ENCODE measurements at regions not wholly inside any gene's neighbourhood (a gene's known extent, or its start where the extent isn't known, plus 50 kb on each side); places are given as distances from the start of the nearest gene placed in this dataset.

DNA sequence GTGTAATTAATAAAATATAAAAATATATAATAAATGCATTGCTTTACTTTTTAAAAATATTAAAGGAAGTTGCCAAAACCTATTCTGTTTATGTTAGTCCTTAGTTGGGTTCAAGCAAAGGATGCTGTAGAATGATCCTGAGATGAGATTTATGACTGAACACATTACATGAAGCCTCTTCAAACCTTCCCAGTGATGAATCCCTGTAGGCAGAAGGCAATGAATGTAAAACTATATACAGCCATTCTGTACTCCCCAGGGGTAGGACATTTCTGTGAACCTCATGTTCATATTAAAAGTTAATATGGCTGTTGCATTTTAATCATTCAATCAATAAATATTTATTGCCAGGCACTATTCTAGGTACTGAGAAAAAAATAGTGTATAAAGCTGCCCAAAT is 166.0 kb downstream of the RFPL4B start:
- Histone ChIP-seq H3K9me1 (replicated peaks; ENCODE audit: control insufficient read depth, extremely low read depth, insufficient read depth, low read length) (no peaks in the 10 kb centered on the region), H3K9me3 (replicated peaks; ENCODE audit: control insufficient read depth, insufficient read depth, low read length) (no peaks in the 10 kb centered on the region), H3K9ac (replicated peaks; ENCODE audit: extremely low read depth, insufficient read depth, low read length) (no peak overlapping the region), H3K4me1 (ENCODE audit: control insufficient read depth, extremely low read depth, insufficient read depth, low read length) (no peaks in the 10 kb centered on the region), H3K27me3 (ENCODE audit: control insufficient read depth in 2 of 2, insufficient read depth in 2 of 2, low read length in 2 of 2) (peaks cover 3 to 8% of the 10 kb centered on the region in 2 experiments), H2AFZ (ENCODE audit: low read depth, low read length) (no peak overlapping the region), H3K79me2 (ENCODE audit: control insufficient read depth, insufficient read depth, low read length) (no peaks in the 10 kb centered on the region), H3K27ac (ENCODE audit: insufficient read depth, low read depth, low read length) (no peak overlapping the region), H4K20me1 (replicated peaks; ENCODE audit: control insufficient read depth, extremely low read depth, insufficient read depth, low read length) (no peaks in the 10 kb centered on the region), H3K4me3 (replicated peaks in 1 of 3; ENCODE audit: insufficient read depth in 1 of 3, low read depth in 1 of 3, low read length in 3 of 3) (no peak overlapping the region), H3K36me3 (ENCODE audit: control insufficient read depth in 2 of 2, extremely low read depth in 1 of 2, insufficient read depth in 2 of 2, low read length in 2 of 2) (no peaks in the 10 kb centered on the region), H3K4me2 (ENCODE audit: insufficient read depth, low read length) (no peak overlapping the region)
- dilution Hi-C loops (cut with MboI; ENCODE audit: extremely low pct_ligation_motif_present, low sequenced_read_pairs) = no loop called here
- FAIRE-seq (no peak), DNase-seq (ENCODE audit: low read depth, low spot score) (no peak)
- intact Hi-C loops (cut with micrococcal nuclease) = no loop called here
- CTCF ChIA-PET = no interaction called here
- TF ChIP-seq POLR2A (IDR thresholded peaks at IDR 0.05; ENCODE audit: low read depth, low read length) = no peak
- no TSS peak for BruUV-seq (replicated peaks)
- POLR2A ChIA-PET = no interaction called here

GRCh38 chr6:112522587-112522986 is 175.5 kb downstream of the RFPL4B start:
- no peak overlapping the region for H3K27ac ChIP-seq (ENCODE audit: insufficient read depth, low read depth, low read length)
- H3K9ac ChIP-seq (replicated peaks; ENCODE audit: extremely low read depth, insufficient read depth, low read length) = no peak overlapping the region
- no peaks in the 10 kb centered on the region for H3K79me2 ChIP-seq (ENCODE audit: control insufficient read depth, insufficient read depth, low read length)
- CTCF ChIA-PET = interaction anchor here (0.6 kb wide), 1 partner anchor 19 kb away, joined by 3 read pairs; no protein-coding TSS in a partner anchor
- FAIRE-seq = no peak
- H3K27me3 ChIP-seq (ENCODE audit: control insufficient read depth in 2 of 2, insufficient read depth in 2 of 2, low read length in 2 of 2) = peaks cover 0 to 3% of the 10 kb centered on the region in 2 experiments
- intact Hi-C loops (cut with micrococcal nuclease) (no loop called here), dilution Hi-C loops (cut with MboI; ENCODE audit: extremely low pct_ligation_motif_present, low sequenced_read_pairs) (no loop called here)
- H3K36me3 ChIP-seq (ENCODE audit: control insufficient read depth in 2 of 2, extremely low read depth in 1 of 2, insufficient read depth in 2 of 2, low read length in 2 of 2) = no peaks in the 10 kb centered on the region
- no peak overlapping the region for H3K4me3 ChIP-seq (replicated peaks in 1 of 3; ENCODE audit: insufficient read depth in 1 of 3, low read depth in 1 of 3, low read length in 3 of 3)
- H4K20me1 ChIP-seq (replicated peaks; ENCODE audit: control insufficient read depth, extremely low read depth, insufficient read depth, low read length) = no peaks in the 10 kb centered on the region
- POLR2A ChIA-PET = no interaction called here
- no peaks in the 10 kb centered on the region for H3K4me1 ChIP-seq (ENCODE audit: control insufficient read depth, extremely low read depth, insufficient read depth, low read length)
- H3K4me2 ChIP-seq (ENCODE audit: insufficient read depth, low read length) = no peak overlapping the region
- no peak overlapping the region for H2AFZ ChIP-seq (ENCODE audit: low read depth, low read length)
- no peaks in the 10 kb centered on the region for H3K9me1 ChIP-seq (replicated peaks; ENCODE audit: control insufficient read depth, extremely low read depth, insufficient read depth, low read length)
- no peaks in the 10 kb centered on the region for H3K9me3 ChIP-seq (replicated peaks; ENCODE audit: control insufficient read depth, insufficient read depth, low read length)
- no peak for TF ChIP-seq CTCF (IDR thresholded peaks at IDR 0.05; ENCODE audit: extremely low read depth in 1 of 2, insufficient read depth in 1 of 2, low read depth in 1 of 2, low read length in 2 of 2)
- TF ChIP-seq, protein P1, sequence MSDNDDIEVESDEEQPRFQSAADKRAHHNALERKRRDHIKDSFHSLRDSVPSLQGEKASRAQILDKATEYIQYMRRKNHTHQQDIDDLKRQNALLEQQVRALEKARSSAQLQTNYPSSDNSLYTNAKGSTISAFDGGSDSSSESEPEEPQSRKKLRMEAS (IDR thresholded peaks at IDR 0.05; ENCODE audit: insufficient read depth, insufficient read length) = no peak
- TF ChIP-seq POLR2AphosphoS5 (IDR thresholded peaks at IDR 0.05; ENCODE audit: insufficient read depth, low read depth, low read length) = no peak
- no peak for TF ChIP-seq MYC (IDR thresholded peaks at IDR 0.05; ENCODE audit: low read depth, low read length)
- no peak for TF ChIP-seq GATA2 (IDR thresholded peaks at IDR 0.05; ENCODE audit: insufficient read depth, insufficient read length, low read depth, low read length)
- TF ChIP-seq JUN (IDR thresholded peaks at IDR 0.05; ENCODE audit: borderline replicate concordance, insufficient read depth, insufficient read length, low read depth) = no peak
- TF ChIP-seq POLR2A (IDR thresholded peaks at IDR 0.05; ENCODE audit: low read depth, low read length) = no peak
- no peak for TF ChIP-seq EZH2 (IDR thresholded peaks at IDR 0.05; ENCODE audit: borderline replicate concordance, low read depth, low read length, severe bottlenecking)
- no peak for TF ChIP-seq FOS (IDR thresholded peaks at IDR 0.05; ENCODE audit: borderline replicate concordance, insufficient read depth, low read length)
- BruUV-seq (replicated peaks) = no TSS peak
- DNase-seq (ENCODE audit: low read depth, low spot score) = no peak

Data from endothelial cell of umbilical vein (primary cell).